NCI-H82 (cell line): ENCODE measurements at regions not wholly inside any gene's neighbourhood (a gene's known extent, or its start where the extent isn't known, plus 50 kb on each side); places are given as distances from the start of the nearest gene placed in this dataset.
"Not testable (repeated sequence)": the region's sequence is repeated elsewhere in the genome, so short reads cannot be mapped to it uniquely, and the experiment has no call there.

ENCODE experiments used
- DNase-seq: peaks from one replicate; lab custom pipeline; 2025; lab: John Stamatoyannopoulos, UW

DNA sequence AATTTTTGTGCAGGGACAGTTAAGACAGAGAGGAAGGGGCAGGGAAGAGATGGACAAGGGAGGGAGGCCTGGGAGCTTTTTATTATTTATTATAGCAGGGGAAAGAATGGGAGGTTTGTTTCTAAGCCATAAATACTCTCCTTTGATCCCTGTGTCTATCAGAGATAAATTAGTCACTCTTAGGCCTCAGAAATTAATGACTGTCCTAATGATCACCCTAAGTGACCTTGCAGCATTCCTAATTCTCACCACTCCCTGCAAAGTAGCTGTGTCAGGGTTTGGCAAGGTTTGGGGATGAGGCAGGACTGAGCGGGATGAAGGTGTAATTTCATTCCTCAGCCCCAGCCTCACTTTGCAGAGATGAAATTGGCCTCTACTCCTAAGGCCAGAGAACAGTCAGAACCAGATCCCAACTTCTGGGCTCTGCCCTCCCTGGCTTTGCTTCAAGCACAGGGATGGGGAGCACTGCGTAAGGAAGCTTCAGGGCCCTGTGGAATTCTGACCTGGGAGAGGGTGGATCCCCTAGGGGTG, 95.0 kb downstream of the TMEM17 start:
- no peak for DNase-seq

DNA sequence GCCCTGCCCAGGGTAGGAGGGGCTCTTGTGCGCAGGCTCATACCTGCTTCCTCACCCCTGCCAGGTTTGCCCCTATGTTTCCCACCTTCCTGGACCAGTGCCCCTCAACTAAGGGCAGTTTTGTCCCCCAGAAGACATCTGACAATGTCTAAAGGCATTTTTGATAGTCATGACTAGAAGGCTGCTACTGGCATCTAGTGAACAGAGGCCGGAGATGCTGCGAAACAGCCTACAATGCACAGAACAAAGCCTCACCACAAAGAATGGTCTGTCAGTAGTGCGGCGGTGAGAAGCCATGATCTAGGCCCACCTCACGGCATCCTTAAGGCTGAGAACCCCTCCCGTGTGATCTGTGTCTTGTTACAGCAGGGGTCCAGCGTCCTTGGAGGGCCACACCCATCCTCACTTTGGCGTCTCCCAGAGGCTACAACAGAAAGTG, 96.0 kb downstream of the TMEM17 start:
- DNase-seq: peak; percentile 30

DNA sequence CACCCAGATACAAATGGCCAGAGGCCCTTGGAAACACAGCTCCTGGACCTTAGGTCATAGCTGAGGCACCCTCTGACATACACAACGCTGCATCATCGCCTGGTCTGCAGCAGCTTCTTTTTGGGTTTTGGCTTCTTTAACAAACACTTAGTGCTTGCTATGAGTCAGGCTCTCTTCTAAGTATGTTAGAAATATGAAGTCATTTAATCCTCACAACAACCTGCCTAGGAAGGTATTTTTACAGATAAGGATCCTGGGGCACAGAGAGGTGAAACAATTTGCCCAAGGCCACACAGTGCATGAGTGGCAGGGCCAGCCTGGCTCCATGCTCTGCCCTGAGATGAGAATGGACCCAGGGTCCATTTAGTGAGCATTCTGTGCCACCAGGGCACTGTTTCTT, 96.6 kb downstream of the TMEM17 start:
- DNase-seq: no peak

DNA sequence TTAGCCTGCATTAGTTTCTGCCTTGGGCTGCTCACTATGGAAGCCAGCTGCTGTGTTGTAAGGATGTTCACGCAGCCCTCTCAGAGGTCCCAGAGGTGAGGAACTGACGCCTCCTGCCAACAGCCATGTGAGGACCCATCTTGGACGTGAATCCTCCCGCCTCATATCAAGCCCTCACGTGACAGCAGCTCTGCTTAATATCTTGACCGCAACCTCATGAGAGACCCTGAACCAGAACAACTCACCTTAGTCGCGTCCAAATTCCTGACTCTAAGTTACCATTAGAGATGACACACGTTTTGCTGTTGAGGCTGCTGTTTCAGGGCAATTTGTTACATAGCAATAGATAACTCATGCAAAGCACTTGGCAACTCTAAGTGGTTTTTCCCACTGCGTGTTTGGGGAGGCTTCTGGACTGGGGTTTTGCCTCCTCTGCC, 97.7 kb downstream of the TMEM17 start:
- DNase-seq: peak; percentile 71

DNA sequence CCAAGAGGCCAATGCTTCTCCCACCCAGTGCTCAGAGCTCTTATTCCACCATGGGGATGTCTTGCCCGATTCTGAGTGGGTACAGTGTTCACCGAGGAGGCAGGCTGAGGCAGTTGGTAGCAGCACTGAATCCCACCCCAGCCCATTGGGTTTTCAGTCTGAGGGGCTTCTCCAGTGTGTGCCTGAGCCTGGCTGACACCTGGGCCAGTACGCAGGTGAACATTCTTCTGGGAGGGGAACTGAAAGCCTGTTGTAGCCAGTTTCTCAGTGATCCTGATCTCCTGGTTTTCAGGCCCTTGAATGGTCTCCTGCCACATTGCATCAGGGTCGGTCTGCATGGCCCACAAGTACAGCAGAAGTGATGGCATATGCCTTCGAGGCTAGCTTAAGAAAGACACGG, 98.2 kb downstream of the TMEM17 start:
- DNase-seq: no peak

DNA sequence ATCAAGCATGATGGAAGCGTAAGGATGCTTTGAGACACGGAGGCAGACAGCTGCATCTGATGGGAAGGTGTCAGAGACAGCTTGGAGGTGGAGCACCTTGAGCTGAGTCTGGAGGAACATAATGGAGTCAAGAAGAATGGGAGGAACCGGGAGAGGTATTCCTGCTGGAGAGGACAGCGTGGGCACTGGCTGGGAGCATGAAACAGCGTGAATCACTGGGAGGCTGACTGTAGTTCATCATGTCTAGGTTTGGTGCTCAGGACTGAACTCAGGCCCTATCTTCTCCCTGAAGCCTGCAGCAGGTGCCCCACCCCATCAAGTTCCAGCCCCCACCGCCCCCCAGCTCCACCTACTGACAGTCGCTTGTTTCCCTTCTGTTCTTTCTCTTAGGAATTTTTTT, 98.6 kb downstream of the TMEM17 start:
- DNase-seq: no peak

DNA sequence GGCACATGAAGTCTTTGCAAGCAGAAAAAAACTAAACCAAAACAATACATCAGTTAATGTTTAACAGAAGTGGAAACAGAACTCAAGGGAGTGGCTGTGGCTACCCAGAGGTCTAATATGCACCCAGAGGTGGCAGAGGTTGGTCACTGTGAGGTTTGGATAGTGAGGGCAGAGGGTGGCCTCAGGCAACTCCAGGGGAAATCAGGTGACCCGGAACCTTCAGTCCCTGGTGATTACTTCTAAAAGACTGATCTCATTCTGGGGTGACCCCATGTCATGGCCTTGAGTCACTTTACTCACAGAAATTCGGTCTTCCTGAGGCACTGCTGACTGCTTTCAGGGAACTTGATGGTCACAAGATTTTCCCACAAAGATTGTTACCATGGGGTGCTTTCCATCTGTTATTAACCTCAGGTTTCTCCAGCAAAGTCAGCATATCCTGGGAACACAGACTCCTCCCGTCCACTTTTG, 99.4 kb downstream of the TMEM17 start:
- DNase-seq: no peak

DNA sequence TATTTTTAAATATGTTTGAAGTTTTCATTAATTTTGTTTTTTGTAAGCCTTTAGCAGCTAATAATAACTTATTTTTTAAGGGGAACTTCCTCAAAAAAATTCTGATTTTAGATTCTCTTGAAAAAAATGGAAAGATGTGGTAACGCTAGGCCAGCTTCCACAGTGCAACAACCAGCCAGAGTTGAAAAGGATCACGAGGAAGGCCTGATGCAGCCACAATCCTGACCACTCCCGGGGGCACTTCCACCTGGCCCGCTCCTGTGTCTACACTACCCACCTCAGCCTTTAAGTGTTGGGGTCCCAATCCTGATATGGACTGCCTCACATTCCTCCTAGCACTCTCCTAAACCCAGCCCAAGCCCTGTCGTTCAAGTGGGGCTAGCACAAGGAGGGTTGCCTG, 101.1 kb downstream of the TMEM17 start:
- DNase-seq: no peak

DNA sequence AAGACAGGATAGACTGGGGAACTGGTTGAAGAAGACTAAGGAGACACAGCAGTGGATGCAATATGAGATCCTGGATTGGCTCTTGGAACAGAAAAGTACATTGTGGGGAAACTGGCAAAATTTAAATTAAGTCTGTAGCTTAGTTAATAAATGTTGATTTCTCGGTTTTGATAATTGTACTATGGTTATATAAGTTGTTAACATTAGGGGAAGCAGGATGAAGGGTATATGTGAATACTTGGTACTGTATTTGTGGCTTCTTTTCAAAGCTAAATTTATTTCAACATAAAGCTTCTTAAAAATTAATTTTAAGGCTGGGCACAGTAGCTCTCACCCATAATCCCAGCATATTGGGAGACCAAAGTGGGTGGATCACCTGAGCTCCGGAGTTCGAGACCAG, 103.8 kb downstream of the TMEM17 start:
- no peak for DNase-seq

DNA sequence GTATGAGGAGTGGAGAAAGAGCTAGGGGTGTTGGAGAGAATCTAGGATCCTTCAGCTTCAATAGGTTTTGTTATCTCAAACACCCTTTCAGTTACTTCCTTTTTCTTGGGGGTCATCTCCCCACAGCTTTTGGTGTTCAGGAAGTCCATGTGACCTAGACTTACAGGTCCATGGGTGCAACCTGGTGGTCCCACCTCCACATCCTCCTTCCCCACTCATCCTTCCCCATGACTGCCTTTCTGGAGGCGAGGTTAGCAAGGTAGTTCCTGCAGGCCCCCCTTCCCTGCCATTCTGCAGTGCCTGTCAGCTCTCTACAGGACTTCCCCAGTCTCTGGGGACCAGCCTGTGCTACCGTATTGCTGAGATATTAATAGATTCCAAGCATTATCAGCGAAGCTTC, 107.6 kb downstream of the TMEM17 start:
- no peak for DNase-seq

DNA sequence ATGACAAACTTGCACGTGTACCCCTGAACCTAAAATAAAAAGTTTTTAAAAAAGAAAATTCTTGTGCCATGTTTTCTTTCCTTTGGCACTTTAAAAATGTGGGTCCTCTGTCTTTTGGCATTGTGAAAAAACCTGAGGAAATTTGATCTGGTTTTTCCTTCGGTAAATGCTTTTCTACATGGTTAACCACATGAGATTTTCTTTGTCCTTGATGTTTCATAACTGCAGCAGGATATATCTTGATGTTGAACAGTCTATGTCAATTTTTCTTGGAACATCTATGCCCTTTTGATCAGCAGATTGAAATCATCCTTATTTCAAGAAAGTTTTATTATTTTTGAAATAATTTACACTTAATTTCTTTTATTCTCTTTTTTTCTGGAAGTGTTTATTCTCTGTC, 109.1 kb downstream of the TMEM17 start:
- no peak for DNase-seq

DNA sequence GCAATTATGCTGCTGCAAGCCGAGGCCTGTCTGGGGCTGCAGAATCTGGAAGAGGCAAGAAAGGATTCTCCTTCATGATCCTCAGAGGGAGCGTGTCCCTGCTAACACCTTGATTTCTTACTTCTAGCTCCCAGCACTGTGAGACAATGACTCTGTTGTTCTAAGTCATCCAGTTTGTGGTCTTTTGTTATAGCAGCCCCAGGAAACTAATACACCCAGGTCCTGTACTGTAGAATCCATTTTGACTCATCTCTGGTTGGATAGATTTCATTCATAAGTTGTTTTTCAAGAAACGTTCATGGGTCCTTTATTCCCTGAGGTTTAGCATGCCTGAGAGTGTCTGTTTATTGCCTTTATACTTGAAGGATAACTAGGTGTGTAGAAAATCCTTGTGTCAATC, 112.7 kb downstream of the TMEM17 start:
- DNase-seq: no peak

DNA sequence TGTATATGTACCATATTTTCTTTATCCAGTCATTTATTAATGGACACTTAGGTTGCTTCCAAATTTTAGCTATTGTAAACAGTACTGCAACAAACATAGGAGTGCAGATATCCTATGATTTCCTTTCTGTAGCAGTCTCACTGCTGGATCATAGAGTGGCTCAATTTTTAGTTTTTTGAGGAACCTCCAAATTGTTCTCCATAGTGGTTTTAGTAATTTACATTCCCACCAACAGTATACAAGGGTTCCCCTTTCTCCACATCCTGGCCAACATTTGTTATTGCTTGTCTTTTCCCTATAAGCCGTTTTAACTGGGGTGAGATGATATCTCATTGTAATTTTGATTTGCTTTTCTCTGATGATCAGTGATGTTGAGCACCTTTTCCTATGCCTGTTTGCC, 114.3 kb downstream of the TMEM17 start:
- DNase-seq: no peak

DNA sequence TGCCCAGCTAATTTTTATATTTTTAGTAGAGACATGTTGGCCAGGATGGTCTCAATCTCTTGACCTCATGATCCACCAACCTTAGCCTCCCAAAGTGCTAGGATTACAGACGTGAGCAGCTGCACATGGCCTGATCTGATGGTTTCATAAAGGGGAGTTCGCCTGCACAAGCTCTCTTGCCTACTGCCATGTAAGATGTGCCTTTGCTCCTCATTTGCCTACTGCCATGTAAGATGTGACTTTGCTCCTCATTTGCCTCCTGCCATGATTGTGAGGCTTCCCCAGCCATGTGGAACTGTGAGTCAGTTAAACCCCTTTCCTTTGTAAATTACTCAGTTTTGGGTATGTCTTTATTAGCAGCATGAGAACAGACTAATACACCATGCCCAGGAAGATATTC, 119.6 kb downstream of the TMEM17 start:
- not testable (repeated sequence) for DNase-seq

DNA sequence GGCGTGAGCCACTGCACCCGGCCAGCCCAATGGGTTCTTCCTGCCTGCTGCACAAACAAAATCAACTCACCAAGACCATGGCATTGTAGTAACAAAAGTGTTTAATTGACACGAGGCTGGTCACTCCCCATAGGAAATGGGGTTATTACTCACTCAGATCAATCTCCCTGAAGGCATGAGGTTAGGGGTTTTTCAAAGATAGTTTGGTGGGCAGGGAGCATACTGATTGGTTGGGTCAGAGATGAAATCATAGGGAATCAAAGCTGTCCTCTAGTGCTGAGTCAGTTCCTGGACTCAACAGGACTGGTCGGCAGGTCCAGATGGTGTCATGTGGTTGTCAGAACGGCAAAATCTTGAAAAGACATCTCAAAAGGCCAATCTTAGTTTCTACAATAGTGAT, 122.1 kb downstream of the TMEM17 start:
- DNase-seq: no peak

DNA sequence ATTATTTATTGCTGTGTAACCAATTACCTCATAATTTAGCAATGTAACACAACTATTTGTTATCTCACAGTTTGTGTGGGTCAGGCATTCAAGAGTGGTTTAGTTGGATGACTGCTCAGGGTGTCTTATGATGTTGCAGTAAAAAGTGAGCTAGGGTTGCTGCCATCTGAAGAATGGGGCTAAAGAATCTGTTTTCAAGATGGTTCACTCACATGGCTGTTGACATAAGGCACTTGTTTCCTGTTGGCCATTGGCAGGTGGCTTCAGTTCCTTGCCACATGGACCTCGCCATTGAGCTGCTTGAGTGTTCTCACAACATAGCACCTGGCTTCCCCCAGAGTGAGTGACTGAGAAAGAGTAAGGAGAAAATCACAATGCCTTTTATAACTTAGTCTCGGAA, 123.2 kb downstream of the TMEM17 start:
- DNase-seq: no peak

DNA sequence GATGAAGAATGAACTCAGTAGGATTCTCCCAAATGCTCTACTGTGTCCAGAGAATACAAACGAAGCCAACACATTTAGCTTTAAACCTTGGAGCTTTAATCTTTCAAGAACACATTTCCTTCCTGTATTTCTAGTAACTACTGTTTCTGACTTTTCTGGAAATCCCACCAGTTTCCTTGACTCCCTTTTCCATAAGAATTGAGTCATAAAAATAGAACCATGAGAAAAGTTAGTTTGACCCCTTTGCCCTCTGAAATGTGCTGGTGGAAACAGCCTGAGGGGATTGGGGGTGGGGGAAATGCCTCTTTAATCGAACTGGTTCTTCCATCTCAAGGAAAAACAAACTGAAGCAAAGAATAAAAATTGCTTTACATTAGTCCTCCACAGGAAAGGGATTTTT, 123.9 kb downstream of the TMEM17 start:
- DNase-seq: no peak

DNA sequence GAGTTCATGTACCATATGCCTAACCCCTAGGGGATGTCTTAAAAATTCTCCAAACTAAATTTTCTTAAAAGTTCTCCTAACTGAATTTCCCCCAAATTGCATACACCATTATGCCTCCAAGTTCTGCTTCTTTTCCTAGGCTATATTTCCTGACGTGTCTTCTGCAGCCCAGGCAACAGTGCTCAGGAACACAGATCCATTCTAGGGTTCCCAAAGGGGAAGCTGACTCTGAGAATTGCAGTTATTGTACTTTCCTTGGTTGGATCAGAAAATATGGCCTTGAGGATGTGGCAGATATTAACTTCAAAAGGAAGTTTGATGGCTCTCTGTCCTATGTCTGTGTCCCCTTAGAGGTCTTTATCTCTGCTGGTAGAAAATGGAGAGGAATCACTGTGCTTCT, 124.3 kb downstream of the TMEM17 start:
- no peak for DNase-seq

DNA sequence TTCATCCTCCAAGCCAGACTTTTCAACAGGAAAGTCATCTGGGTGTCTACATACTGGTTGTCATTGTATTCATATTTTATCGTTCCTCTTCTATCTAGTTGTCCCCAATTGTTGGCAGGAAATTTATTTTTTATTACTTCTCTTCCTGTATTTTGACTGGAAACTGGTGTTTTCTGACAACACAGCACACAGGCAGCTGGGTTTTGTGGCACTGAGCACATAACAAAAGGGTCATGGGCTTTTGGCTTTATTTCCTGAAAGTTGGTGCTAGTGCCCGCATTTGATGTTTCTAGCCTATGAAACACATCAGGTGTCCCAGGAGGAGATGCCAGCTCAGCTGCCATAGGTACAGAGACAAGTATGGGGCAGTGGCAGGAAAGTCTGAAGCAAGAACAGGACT, 126.4 kb downstream of the TMEM17 start:
- DNase-seq: no peak

DNA sequence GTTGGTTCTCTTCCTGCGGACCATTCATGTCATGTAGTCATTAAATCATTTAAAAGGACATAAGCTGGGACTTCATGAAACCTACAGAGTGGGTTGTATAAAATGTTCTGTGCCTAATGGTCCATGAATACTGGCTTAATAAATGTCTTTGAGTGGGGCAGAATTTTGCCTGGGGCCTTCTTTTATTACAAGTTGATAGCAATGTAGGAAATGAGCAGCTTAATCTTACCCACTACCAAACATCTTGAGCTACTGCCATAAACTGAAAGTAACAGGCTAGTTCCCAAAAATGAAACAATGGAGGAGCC, 130.9 kb downstream of the TMEM17 start:
- no peak for DNase-seq

DNA sequence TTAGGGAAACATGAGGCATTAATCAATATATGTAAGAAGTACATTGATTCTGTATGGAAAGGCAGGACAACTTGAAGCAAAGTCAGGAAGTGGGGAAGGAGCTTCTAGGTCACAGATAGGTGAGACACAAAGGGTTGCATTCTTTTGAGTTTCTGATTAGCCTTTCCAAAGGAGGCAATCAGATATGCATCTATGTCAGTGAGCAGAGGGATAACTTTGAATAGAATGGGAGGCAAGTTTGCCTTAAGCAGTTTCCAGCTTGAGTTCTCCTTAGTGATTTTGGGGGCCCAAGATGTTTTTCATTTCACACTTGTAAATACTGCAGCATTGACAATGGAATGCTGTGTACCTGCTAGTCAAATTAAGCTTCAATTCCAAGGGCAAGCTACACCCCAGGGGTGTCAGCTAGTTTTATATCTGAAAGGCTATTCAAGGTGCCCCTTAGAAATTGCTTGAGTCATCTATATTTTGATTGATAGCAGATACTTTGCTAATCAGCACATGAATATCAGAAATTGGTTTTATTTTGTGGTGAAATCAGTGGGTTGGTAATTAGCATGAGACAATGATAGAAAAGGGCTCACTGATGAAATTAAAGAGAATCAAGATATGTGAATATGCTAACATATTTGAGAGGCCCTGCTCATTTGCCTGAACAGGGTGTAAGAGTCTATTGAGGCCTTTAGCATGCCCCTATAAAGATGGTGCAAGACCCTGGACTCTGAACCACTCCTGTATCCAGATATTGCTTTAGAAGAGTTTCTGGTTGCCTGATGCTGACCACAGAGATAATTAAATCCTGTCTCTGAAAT, 131.5 kb downstream of the TMEM17 start:
- no peak for DNase-seq

DNA sequence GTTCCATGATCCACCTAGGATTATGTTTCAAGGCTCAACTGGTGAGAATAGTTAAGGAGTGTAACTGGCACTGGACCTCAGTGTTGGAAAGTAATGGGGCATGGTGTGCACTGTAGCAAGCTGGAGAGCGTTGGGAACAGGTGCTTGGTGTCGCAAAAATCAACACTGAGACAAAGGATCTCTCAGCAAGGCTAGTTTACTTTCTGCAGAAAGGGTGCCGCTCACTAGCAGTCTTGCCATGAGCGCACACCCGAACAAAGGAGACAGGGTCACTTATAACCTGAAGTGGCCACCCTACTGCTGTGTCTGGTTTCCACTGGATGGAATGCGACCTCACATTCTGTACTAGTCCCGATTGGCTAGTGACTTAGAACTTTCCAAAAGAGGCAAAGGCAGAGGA, 133.2 kb downstream of the TMEM17 start:
- no peak for DNase-seq

DNA sequence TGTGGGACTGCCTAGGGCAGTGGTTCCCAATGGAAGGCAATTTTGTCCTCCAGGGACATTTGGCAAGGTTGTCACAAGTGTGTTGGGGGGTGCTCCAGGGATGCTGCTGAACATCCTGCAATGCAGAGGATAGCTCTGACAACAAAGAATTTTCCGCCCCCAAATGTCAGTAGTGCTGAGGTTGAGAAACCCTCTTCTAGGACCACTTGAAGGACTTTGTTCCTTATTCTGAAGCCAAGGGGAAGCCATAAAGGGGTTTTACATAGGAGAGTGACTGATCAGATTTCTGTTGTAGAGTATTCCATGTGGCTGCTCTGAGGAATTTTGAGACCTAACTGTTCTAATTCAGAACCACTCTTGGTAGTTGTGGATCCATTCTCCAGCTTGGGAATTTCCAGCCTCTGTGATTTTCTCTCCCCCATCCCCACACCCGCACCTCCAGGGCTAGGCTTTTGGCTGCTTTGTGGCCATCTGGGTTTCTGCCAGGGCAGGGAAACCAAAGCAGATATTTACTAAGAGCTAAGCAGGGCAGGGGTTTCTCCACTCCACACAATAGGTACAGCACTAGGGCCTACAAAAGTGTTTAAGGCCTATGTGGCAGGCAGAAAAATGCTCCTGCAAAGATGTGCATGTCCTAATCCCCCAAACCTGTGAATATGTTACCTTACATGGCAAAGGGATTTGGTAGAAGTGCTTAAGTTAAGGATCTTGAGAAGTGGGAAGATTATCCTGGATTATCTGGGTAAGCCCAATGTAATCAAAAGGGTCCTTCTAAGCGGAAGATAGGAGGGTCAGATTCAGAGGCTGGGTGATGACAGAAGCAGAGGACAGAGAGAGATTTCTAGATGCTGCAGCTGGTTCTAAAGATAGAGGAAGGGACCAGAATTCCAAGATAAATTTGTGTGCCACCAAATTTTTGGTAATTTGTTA, 135.4 kb downstream of the TMEM17 start:
- peak; percentile 99 for DNase-seq
